GM23338 (cell line): ENCODE measurements at regions not wholly inside any gene's neighbourhood (a gene's known extent, or its start where the extent isn't known, plus 50 kb on each side); places are given as distances from the start of the nearest gene placed in this dataset.

ENCODE experiments used
- ATAC-seq: fragments of 200-7000 bp; cut with Tn5 transposase; 3 replicates; pipeline ENCODE4 v1.9.1; 2020
- DNase-seq: peaks from one replicate; pipeline ENCODE4 v3.0.0-alpha.2; 2015; ENCODE audit warnings: low spot score
- H2AFZ ChIP-seq: fragments of 200-600 bp; sonication (generic); 2 replicates; pipeline ENCODE4 v1.8.0; 2016; ENCODE audit warnings: antibody characterized with exemption, mild to moderate bottlenecking, moderate library complexity
- H3F3A ChIP-seq: fragments of 200-600 bp; sonication (generic); replicated peaks from 2 replicates; pipeline ENCODE4 v1.8.0; 2017; ENCODE audit warnings: antibody characterized with exemption, mixed run types, low read depth
- H3K27ac ChIP-seq: fragments of 200-600 bp; sonication (generic); 2 replicates; pipeline ENCODE4 v1.6.1; 2016; ENCODE audit warnings: low read depth
- H3K27me3 ChIP-seq: fragments of 200-600 bp; sonication (generic); 2 replicates; pipeline ENCODE4 v1.8.0; 2016; ENCODE audit warnings: mild to moderate bottlenecking, mixed run types, moderate library complexity; ENCODE audit not compliant: insufficient read depth
- H3K36me3 ChIP-seq: fragments of 200-600 bp; sonication (generic); 2 replicates; pipeline ENCODE4 v1.8.0; 2016; ENCODE audit warnings: mild to moderate bottlenecking; ENCODE audit not compliant: insufficient read depth
- H3K4me1 ChIP-seq: fragments of 200-600 bp; sonication (generic); 2 replicates; pipeline ENCODE4 v1.8.0; 2016; ENCODE audit warnings: mild to moderate bottlenecking, moderate library complexity; ENCODE audit not compliant: insufficient read depth
- H3K4me2 ChIP-seq: fragments of 200-600 bp; sonication (generic); 2 replicates; pipeline ENCODE4 v1.7.1; 2017; ENCODE audit warnings: mixed run types
- H3K4me3 ChIP-seq: fragments of 200-600 bp; sonication (generic); 2 replicates; pipeline ENCODE4 v1.6.1; 2016; ENCODE audit warnings: mixed run types
- H3K79me2 ChIP-seq: fragments of 200-600 bp; sonication (generic); replicated peaks from 2 replicates; pipeline ENCODE4 v1.8.0; 2017; ENCODE audit warnings: mild to moderate bottlenecking; ENCODE audit not compliant: insufficient read depth
- H3K9me2 ChIP-seq: fragments of 200-600 bp; sonication (generic); 2 replicates; pipeline ENCODE4 v1.8.0; 2017; ENCODE audit not compliant: insufficient read depth
- H4K20me1 ChIP-seq: fragments of 200-600 bp; sonication (generic); replicated peaks from 2 replicates; pipeline ENCODE4 v1.8.0; 2017; ENCODE audit warnings: mild to moderate bottlenecking; ENCODE audit not compliant: insufficient read depth
- H3K27ac Mint-ChIP-seq: 2 replicates; pipeline ENCODE4 v1.8.0; 2020; ENCODE audit warnings: inconsistent platforms, mild to moderate bottlenecking, moderate library complexity, mixed read lengths
- H3K27me3 Mint-ChIP-seq: 3 replicates; pipeline ENCODE4 v1.8.0; 2022; ENCODE audit warnings: low read depth, mild to moderate bottlenecking, moderate library complexity, mixed read lengths, inconsistent platforms; ENCODE audit not compliant: insufficient read depth, poor library complexity
- H3K36me3 Mint-ChIP-seq: 3 replicates; pipeline ENCODE4 v1.8.0; 2021; ENCODE audit warnings: low read depth, mild to moderate bottlenecking, inconsistent platforms, moderate library complexity, mixed read lengths
- H3K4me1 Mint-ChIP-seq: 3 replicates; pipeline ENCODE4 v1.8.0; 2020; ENCODE audit warnings: mild to moderate bottlenecking, inconsistent platforms, mixed read lengths
- H3K4me3 Mint-ChIP-seq: 3 replicates; pipeline ENCODE4 v1.8.0; 2021; ENCODE audit warnings: moderate library complexity, mild to moderate bottlenecking, inconsistent platforms, mixed read lengths
- H3K9me3 Mint-ChIP-seq: 3 replicates; pipeline ENCODE4 v1.8.0; 2020; ENCODE audit warnings: moderate library complexity, mild to moderate bottlenecking, inconsistent platforms, mixed read lengths
- CREB1 ChIP-seq: fragments of 250-450 bp; sonication (Bioruptor Pico); IDR thresholded peaks from 2 replicates; pipeline ENCODE4 v1.5.0; 2020; ENCODE audit warnings: low read depth, mild to moderate bottlenecking, moderate library complexity
- CTCF ChIP-seq, 2 experiments: fragments of 200-600 bp in 1 of 2; sonication (generic) in 1 of 2; conservative IDR thresholded peaks; 2 replicates each; pipeline versions ENCODE4 v1.5.1 to v1.6.1; 2016 to 2017; ENCODE audit warnings: antibody characterized with exemption in 2 of 2, low read depth in 2 of 2, mild to moderate bottlenecking in 2 of 2, moderate library complexity in 1 of 2
- EZH2 ChIP-seq: fragments of 200-600 bp; sonication (generic); IDR thresholded peaks from one replicate; pipeline ENCODE4 v1.8.0; 2017; ENCODE audit warnings: antibody characterized with exemption, mild to moderate bottlenecking, low read depth; ENCODE audit not compliant: unreplicated experiment
- EZH2phosphoT487 ChIP-seq: fragments of 200-600 bp; sonication (generic); IDR thresholded peaks from one replicate; pipeline ENCODE4 v1.8.1; 2018; ENCODE audit warnings: antibody characterized with exemption; ENCODE audit not compliant: unreplicated experiment
- JUNB ChIP-seq: IDR thresholded peaks from one replicate; pipeline ENCODE4 v1.6.1; 2016; ENCODE audit warnings: antibody characterized with exemption; ENCODE audit not compliant: unreplicated experiment
- NANOG ChIP-seq: IDR thresholded peaks from 2 replicates; pipeline ENCODE4 v1.6.1; 2016; ENCODE audit warnings: antibody characterized with exemption, borderline replicate concordance
- POLR2AphosphoS5 ChIP-seq: IDR thresholded peaks from 2 replicates; pipeline ENCODE4 v1.6.1; 2016; ENCODE audit warnings: antibody characterized with exemption, low read depth
- REST ChIP-seq: IDR thresholded peaks from one replicate; pipeline ENCODE4 v1.6.1; 2018; ENCODE audit warnings: antibody characterized with exemption; ENCODE audit not compliant: unreplicated experiment
- STAT1 ChIP-seq: IDR thresholded peaks from one replicate; pipeline ENCODE4 v1.6.1; 2016; ENCODE audit warnings: antibody characterized with exemption; ENCODE audit not compliant: unreplicated experiment
- ZNF114 ChIP-seq: fragments of 250-450 bp; sonication (Bioruptor Pico); IDR thresholded peaks from 2 replicates; pipeline ENCODE4 v1.5.0; 2020; ENCODE audit warnings: mild to moderate bottlenecking, moderate library complexity
- ZNF331 ChIP-seq: fragments of 250-450 bp; sonication (Bioruptor Pico); IDR thresholded peaks from 2 replicates; pipeline ENCODE4 v1.5.0; 2020; ENCODE audit warnings: low read depth, mild to moderate bottlenecking, moderate library complexity
- TF ChIP-seq, protein P1 (sequence below): IDR thresholded peaks from 2 replicates; pipeline ENCODE4 v1.6.1; 2016; ENCODE audit warnings: antibody characterized with exemption

DNA sequence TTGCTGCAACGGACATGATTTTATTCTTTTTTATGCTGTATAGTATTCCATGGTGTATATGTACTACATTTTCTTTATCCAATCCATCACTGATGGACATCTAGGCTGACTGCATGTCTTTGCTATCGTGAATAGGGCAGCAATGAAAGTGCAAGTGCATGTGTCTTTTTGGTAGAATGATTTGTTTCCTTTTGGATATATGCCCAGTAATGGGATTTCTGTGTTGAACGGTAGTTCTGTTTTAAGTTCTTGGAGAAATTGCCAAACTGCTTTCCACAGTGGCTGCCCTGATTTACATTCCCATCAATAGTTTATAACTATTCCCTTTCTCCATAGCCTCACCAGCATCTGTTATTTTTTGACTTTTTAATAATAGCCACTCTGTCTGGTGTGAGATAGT is 99.7 kb upstream of the CRIM1 start (continued):
- TF ChIP-seq, protein P1, sequence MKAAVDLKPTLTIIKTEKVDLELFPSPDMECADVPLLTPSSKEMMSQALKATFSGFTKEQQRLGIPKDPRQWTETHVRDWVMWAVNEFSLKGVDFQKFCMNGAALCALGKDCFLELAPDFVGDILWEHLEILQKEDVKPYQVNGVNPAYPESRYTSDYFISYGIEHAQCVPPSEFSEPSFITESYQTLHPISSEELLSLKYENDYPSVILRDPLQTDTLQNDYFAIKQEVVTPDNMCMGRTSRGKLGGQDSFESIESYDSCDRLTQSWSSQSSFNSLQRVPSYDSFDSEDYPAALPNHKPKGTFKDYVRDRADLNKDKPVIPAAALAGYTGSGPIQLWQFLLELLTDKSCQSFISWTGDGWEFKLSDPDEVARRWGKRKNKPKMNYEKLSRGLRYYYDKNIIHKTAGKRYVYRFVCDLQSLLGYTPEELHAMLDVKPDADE, result no peak
- no peak for TF ChIP-seq REST
- no peak for TF ChIP-seq STAT1
- no peak for TF ChIP-seq EZH2

- DNase-seq, result no peak
- no peak overlapping the region for H3K4me3 ChIP-seq
- peaks cover 3% of the 10 kb centered on the region for H3K27me3 Mint-ChIP-seq
Observed at GRCh38 chr2:36253086-36253485, 102.5 kb upstream of the CRIM1 start.

More at GRCh38 chr2:36253086-36253485, 102.5 kb upstream of the CRIM1 start:
- Mint-ChIP-seq H3K9me3 (no peaks in the 10 kb centered on the region), H3K36me3 (no peaks in the 10 kb centered on the region), H3K4me1 (peaks cover 4% of the 10 kb centered on the region), H3K27ac (no peak overlapping the region), H3K4me3 (no peak overlapping the region)
- Histone ChIP-seq H3K9me2 (0 out of 2 replicates have a peak, but pooled peaks cover 4% of the 10 kb centered on the region), H2AFZ (no peak overlapping the region), H3K27ac (no peak overlapping the region), H3K27me3 (no peaks in the 10 kb centered on the region), H3K4me1 (no peaks in the 10 kb centered on the region; the same call in 1 of the 2 replicates), H3K36me3 (no peaks in the 10 kb centered on the region), H3F3A (no peaks in the 10 kb centered on the region), H3K4me2 (no peak overlapping the region), H3K79me2 (no peaks in the 10 kb centered on the region), H4K20me1 (no peaks in the 10 kb centered on the region)
- ATAC-seq, result no peak
- no peak for TF ChIP-seq NANOG
- no peak for TF ChIP-seq POLR2AphosphoS5
- TF ChIP-seq EZH2, result no peak
- TF ChIP-seq, protein P1, result no peak
- no peak for TF ChIP-seq ZNF331 (CRISPR knock-in tag)
- TF ChIP-seq ZNF114 (CRISPR knock-in tag), result no peak
- TF ChIP-seq JUNB, result no peak
- TF ChIP-seq CREB1 (CRISPR knock-in tag), result no peak
- TF ChIP-seq REST, result no peak
- no peak for TF ChIP-seq EZH2phosphoT487
- no peak for TF ChIP-seq CTCF (conservative IDR thresholded peaks at IDR 0.05; ENCODE audit: low read depth in 2 of 2)
